ENCODE measurements at regions not wholly inside any gene's neighbourhood (a gene's known extent, or its start where the extent isn't known, plus 50 kb on each side); places are given as distances from the start of the nearest gene placed in this dataset.
"Not testable (repeated sequence)": the region's sequence is repeated elsewhere in the genome, so short reads cannot be mapped to it uniquely, and the experiment has no call there.

GRCh38 chr4:77308843-77309242, 151.8 kb downstream of the CCNG2 start:
- DNase-seq: no peak

- DNase-seq: no peak
Observed at GRCh38 chr4:77309496-77309895, 152.5 kb downstream of the CCNG2 start.

GRCh38 chr4:77310931-77311330, 153.9 kb downstream of the CCNG2 start:
- DNase-seq: no peak

GRCh38 chr4:77314697-77315096, 157.7 kb downstream of the CCNG2 start:
- no peak for DNase-seq

GRCh38 chr4:77327151-77327550, 170.1 kb downstream of the CCNG2 start:
- DNase-seq: no peak

GRCh38 chr4:77332696-77333270, 175.8 kb downstream of the CCNG2 start:
- no peak for DNase-seq

- no peak for DNase-seq
Observed at GRCh38 chr4:77336411-77337142, 179.6 kb downstream of the CCNG2 start.

GRCh38 chr4:77342170-77342810, 185.3 kb downstream of the CCNG2 start:
- DNase-seq: no peak

GRCh38 chr4:77344001-77344400, 187.0 kb downstream of the CCNG2 start:
- DNase-seq: no peak

GRCh38 chr4:77344784-77345183, 187.8 kb downstream of the CCNG2 start:
- no peak for DNase-seq

- DNase-seq: no peak
Observed at GRCh38 chr4:77347351-77347966, 190.5 kb downstream of the CCNG2 start.

DNA sequence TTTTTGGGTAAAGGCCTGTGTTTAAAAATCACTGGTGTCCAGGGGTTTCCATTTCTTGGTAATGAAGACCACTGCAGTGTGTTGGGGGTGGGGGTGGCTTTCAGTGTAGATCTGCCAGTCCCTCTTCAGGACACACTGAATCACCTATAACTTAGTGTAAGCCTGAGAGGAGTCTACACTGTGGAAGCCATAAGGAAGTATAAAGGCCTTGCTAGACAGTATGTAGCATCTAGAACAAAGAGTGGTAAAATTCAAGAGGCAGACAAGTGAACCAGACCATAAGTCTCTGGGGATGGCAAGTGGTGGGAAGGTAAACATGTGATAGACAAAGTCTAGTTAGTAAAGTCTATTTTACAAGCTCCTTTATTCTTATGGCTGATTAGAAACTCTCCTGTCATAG, 191.8 kb downstream of the CCNG2 start:
- DNase-seq: no peak

- no peak for DNase-seq
Observed at GRCh38 chr4:77349364-77349763, 192.4 kb downstream of the CCNG2 start.

- DNase-seq: no peak
Observed at GRCh38 chr4:77349796-77350195, 192.8 kb downstream of the CCNG2 start.

DNA sequence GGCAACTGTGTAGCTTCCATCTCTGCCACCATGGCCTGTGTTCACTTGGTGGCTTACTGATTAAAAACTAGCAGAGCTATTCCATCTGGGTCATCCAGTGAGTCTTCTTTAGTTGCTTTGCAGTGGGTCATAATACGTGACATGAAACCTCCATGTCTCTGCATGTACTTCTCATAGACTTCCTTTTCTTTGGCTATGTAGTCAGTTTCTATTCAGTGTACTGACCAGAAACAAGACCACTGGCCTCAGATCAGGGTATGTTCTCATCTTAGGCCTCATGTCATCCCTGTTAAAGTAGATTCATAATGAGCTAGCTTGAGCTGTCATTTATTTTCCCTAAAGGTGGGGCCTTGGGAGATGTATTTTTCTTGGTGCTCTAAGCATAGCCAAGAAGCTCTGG, 195.2 kb downstream of the CCNG2 start:
- no peak for DNase-seq

GRCh38 chr4:77353724-77354315, 196.8 kb downstream of the CCNG2 start:
- DNase-seq: not testable (repeated sequence)

- DNase-seq: no peak
Observed at GRCh38 chr4:77354550-77354949, 197.5 kb downstream of the CCNG2 start.

- no peak for DNase-seq
Observed at GRCh38 chr4:77355731-77356130, 198.7 kb downstream of the CCNG2 start.

DNA sequence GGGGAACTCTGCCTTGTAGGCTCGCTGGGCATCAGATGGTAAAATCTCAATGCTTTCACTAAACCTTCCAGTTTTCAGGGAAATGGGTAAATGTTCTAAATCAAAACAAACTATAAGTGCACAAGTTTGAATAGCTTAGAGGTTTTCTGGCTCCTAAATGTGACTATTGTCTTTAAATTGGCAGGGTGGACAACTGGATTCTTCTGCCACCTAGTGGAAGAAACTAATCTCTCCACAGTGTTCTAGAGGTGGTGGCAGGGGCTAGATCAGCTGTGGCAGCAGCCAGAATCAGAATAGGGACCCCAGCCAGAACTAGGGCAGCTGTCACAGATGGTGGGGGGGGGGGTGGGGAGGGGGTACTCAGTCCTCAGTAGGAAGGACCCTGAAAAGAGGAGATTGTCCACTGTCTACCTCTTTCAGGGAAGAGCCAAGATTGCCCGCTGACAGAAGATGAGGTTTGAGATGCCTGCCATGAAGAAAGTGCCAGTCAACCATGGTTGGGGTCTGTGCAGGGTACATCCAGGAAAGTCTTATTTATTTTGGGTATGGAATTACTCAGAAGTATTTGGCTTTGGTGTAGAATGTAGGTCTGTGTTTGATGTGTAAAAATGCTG, 201.4 kb downstream of the CCNG2 start:
- DNase-seq: no peak

- no peak for DNase-seq
Observed at GRCh38 chr4:77360451-77360850, 203.4 kb downstream of the CCNG2 start.

- DNase-seq: not testable (repeated sequence)
Observed at GRCh38 chr4:77366876-77367275, 209.9 kb downstream of the CCNG2 start.

- no peak for DNase-seq
Observed at GRCh38 chr4:77367638-77368037, 210.6 kb downstream of the CCNG2 start.

GRCh38 chr4:77372375-77372774, 215.4 kb downstream of the CCNG2 start:
- DNase-seq: no peak

All from activated CD8-positive, alpha-beta memory T cell treated with anti-CD3 and anti-CD28 coated beads for 24 hours (primary cell).